Eye (tissue), 1 donor: ENCODE measurements at regions not wholly inside any gene's neighbourhood (a gene's known extent, or its start where the extent isn't known, plus 50 kb on each side); places are given as distances from the start of the nearest gene placed in this dataset.
"Not testable (repeated sequence)": the region's sequence is repeated elsewhere in the genome, so short reads cannot be mapped to it uniquely, and the experiment has no call there.

Experiments
- DNase-seq: peaks from one replicate; pipeline ENCODE4 v3.0.0-alpha.2; 2015

DNA sequence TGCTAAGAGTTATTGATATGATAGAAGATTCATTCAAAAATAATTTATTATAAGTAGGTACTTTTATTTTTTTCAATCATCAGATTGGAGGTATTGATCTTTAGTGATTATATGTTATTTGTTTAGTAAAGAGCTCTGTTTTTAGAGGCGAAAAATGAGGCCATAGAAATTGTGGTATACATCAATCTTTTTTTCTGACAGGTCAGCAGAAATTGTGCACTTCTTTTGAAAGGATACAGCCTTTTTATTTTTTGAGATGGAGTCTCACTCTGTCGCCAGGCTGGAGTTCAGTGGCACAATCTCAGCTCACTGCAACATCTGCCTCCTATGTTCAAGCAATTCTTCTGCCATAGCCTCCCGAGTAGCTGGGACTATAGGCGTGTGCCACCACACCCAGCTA lies 292.1 kb downstream of the BAMBI start:
- no peak for DNase-seq

DNA sequence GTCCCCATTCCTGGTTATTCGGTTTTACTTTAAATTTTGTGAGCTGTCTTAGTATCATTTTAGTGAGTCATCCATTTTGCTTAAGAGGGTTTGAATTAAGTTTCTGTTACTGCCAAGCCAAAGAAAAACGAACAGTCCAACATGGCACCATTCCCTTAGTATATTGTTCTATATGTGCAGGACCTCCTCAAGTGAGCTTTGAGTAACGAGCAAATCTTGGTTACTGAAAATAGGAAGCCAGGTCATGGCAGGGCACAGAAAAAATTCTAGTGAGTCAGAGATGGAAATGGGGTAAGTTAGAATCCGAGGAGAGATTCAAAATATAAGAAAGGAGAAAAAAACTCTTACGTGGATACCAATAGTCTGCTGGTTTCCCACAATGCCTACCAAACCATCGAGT lies 292.9 kb downstream of the BAMBI start:
- no peak for DNase-seq

DNA sequence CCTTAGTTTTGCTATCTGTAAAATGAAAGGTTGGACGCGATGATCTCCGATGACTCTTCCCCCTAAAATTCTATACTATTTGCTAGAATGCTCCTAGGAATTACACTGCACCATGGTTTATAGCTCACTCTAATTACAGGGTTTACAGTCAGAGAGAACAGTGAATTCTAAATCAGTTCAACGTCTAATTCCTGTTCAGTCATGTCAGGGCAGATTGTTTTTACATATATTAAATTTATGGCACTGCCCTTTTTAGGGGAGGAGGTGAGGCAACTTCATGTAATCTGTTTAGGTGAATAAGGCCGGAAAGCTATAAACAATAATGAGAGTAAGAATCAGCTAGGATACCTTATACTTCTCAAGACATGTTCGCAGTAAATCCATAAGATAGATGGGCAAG lies 293.9 kb downstream of the BAMBI start:
- no peak for DNase-seq

DNA sequence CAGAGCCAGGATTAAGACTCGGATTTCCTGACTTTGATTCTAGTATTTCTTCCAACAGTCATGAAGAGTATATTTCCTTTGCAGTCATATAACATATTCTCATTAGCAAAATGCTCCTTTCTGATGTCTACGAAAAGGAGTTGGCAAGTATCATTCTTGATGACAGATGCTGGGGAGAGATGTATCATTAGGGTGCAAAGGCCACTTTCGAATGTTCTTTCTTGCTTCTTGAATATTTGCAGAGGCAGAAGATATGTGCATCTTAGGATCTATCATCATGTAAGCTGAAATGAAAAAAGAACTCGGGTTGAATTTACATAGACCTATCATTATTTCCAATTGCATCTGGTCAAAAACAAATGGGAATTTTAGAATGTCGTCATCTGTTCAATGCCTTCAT lies 294.4 kb downstream of the BAMBI start:
- DNase-seq, result no peak

DNA sequence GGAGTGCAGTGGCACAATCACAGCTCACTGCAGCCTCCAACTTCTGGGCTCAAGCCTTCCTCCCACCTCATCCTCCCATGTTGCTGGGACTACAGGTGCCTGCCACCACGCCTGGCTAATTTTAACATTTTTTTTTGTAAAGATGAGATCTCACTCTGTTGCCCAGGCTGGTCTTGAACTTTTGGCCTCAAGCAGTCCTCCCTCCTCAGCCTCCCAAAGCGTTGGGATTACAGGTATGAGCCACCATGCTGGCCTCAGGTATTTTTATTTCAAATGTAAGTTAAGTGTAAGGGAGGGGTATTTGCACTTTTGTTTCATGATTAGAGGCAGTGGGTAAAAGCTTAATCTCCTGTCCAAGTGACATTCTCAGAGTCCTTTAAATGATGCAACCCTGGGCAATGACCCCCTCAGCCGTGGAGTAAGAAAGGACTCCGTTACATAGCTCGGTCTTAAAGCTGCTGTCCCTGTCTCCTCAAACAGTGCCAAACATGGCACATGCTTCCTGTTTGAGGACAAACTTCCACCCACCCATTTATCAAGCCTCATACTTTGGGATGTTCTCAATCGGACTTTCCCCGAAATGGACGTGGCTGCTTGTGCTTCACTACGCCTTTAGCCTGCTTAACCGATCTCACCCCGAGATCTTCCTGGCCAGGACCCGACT lies 296.1 kb downstream of the BAMBI start:
- no peak for DNase-seq

DNA sequence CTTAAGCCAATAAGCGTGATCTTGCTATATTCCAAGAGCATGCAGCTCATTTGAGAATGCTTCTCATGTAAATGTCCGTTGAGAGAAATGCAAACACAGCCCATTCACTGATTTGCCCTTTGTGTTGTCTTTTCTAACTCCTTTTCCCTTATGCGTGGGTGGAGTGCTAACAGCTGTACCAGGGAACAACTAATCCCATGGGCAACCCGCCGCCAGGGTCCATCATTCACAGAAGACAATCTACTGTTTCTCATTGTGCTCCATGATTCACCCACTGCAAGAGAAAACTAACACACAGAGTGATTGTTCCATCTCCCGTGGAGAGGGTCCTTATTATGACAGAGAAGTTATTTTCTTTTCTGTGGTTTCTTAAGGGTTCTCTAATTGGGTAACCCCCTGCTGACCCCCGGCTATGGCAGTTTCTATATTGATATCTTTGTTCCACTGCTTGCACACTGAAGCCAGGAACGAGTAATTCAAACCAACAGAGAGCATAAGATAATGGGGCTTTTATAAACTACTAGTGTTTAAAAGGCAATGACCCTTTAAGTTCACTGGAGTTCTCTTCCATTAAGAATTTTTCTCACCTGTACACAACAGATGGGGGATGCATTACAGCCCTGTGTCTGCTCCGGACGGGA lies 298.7 kb downstream of the BAMBI start:
- peak; percentile 92 for DNase-seq

DNA sequence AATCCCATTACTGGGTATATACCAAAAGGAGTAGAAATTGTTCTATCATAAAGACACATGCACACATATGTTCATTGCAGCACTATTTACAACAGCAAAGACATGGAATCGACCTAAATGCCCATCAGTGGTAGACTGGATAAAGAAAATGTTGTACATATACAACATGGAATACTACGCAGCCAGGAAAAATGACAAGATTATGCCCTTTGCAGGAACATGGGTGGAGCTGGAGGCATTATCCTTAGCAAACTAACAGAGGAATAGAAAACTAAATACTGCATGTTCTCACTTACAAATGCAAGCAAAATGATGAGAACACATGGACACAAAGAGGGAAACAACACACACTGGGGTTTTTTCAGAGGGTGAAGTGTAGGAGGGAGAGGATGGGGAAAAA lies 300.2 kb downstream of the BAMBI start:
- DNase-seq, result no peak

DNA sequence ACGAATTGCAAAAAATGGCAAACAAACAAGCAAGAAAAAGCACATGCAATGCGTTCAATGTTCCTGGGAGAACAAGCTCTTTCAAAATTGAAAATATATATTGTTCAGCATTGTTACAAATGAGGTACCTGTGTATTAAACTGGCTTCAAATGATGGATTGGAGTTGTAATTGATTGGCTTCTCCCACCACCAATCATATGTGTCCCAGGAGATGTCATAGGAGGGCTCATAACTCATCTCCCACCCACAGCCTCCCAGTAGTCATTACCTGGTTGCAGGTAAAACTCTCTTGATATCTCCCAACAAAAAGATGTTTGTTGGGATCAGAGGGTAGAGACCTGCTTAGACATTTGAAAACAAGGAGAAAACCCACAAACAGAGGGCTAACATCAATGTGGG lies 302.9 kb downstream of the BAMBI start:
- DNase-seq, result no peak

DNA sequence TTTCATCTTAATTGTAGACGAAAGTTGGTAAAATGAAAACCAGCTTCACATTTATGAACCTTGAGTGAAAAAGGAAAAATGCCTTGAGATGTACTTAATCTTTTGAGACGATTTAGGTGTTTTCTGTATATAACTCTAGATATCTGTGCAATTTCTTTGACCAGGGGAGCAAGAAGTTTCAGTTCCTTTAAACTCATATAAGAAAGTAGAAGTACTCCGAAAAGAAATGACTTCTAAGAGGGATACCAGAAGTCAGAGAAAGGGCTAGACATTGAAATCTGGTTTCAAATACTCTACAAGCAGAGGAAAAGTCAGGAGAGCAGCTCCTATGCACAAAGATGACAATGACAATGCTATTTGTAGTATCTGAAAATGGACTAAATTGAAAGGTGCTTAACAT lies 303.7 kb downstream of the BAMBI start:
- no peak for DNase-seq

DNA sequence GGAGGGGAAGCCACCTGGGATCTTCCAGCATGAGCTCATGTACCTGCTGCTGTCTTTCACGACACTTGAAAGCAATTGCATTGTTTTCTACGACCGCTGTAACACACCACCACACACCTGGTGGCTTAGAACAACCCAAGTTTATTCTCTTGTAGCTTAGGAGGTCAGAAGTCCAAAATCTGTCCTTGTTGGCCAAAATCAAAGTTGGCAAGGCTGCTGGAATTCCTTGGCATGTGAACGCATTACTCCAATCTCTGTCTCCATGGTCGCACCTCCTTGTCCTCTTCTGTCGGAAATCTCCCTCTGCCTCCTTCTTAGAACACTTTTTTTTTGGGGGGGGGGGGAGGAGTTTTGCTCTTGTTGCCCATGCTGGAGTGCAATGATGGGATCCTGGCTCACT lies 305.7 kb downstream of the BAMBI start:
- no peak for DNase-seq

DNA sequence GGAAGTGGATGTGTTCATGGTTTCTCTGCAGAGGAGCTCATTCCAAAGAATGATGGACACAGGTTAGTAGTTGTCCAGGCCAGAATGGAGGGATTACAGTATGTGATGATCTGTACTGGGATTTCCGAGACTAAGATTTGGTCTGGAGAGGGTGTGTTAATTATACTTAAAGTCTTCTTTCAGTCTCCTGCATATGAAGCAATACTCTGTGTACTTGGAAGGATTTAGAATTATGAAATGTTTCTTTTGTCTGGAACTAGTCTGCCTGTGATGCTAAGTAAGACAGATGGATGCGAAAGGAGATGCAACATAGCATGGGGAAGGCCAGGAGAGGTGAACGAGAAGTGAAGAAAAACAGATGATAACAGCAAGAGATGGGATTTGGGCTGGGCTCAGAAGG lies 305.1 kb upstream of the LYZL1 start:
- DNase-seq, result no peak

DNA sequence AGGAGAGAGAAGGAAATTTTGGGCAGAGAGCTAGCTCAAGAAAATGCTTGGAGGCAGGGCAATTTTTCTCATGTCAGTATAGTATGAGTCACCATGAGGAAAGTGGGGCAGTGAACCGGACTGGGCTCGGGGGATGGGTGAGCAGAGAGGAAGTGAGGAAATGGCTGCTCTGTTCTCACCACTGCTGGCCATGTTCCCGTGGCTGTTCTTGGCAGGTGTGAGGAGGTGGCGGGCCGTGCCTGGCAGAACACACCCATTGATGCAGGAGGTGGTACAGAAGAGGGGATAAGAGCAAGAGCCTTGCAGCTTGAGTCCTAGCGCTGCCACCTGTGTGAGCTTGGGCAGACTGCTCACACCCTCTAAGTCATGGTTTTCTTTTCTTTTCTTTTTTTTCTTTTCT lies 304.4 kb upstream of the LYZL1 start:
- DNase-seq, result peak; percentile 37

DNA sequence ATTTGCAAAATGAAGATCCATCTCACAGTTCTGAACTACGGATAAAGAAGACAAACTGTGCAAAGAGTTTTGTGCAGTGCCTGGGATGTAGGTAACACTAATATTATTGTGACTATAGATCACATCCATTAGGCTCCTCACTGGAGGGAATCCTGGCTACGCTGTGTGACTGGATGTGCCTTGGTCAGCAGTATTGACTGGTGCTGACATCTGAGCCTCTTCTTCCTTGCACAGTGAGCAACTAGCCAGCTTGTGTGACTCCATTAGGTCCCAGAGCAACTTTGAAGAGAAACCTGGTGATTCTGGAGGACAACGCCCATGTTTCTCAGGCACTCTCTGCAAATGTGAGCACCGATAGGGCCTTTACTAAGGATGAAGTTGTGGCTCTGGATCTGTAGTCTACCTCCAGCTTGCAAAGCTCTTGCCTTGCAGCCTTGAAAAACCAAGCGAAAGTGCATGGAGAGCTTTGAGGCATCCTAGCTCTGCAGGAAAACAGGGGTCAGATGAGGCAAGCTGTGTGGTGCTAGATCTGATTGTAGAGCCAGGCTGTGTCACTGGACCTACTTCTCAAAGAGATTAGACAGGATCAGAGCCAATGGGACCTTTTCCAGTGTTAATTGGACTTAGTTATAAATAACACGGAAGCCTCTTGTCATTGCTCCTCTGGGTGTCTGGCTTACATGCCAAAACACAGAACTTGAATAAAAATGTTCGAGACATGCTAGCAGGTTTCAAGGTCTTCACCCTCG lies 303.6 kb upstream of the LYZL1 start:
- no peak for DNase-seq

DNA sequence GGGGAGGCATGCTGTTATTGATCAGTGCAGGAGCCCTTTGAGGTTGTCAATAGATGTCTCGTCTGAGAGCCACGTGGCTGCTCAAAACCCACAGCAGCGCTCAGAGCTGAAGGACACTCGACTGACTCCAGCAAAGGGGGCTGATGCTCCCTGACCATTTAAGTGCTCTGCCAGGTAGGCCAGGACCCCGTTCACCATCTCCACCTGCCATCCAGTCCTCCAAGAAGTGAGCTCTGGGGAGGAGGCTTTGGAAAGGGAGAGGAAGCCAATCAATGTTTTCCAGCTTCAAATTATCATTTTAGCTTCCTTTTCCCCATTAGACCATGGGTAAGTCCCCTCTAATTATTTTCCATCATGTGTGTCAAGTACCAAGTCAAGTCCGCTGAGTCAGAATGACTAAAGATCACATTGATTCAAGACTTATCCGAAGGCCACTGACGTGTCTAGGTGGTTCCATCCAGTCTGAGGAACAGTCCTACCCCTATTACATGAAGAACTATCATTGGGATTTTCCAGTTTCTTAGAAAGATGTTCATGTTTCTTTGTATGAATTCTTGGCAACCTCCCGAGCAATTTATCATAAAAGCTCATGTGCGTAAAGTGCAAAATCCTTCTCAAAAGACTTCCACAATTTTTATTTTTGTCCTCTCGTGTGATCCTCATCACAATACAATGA lies 302.6 kb upstream of the LYZL1 start:
- no peak for DNase-seq

DNA sequence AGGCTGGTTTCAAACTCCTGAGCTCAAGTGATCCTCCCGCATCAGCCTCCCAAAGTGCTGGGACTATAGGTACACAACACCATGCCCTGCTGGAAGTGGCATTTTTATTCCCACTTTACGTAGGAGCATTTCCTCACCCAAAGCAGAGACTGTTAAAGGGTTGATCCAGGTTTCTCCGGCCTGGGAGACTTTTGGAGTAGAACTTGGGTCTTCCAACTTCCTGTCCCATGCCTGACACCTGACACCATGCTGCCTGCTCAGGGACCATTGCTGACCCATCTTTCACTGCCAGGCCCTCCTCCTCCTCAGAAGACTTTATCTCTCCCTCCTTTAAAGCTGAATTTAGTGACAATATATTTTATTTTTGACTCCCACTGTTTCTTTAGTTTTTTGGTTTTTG lies 302.0 kb upstream of the LYZL1 start:
- no peak for DNase-seq

DNA sequence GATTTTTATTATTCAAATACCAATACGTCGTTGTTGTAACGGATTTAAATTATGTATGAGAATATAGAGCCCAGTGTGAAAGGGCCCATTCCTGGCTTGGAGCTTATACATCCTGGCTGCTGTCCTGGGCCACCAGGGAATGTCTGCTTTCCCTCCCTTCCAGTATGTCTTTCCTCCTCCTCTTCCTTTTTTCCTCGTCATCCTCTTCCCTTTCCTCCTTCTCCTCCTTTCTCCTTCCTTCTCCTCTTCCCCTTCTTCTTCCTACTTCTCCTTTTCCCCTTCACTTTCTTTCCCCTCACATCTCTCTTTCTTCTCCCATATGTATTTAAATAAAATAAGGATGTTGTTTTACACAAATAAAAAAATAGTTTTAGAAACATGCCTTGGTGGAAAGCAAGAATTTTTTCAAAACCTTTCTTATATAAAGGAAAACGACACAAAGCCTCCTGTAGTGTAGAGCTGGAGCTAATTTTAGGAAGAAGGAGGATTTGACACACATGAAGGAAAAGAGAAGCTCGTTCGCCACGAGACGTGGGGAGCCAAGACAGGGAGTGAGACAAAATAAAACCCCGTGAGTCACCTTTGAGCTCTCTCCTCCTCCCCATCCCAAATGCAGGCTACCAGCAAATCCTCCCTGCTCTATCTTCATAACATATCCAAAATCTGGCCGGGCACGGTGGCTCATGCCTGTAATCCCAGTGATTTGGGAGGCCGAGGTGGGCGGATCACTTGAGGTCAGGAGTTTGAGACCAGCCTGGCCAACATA lies 301.1 kb upstream of the LYZL1 start:
- DNase-seq, result no peak

DNA sequence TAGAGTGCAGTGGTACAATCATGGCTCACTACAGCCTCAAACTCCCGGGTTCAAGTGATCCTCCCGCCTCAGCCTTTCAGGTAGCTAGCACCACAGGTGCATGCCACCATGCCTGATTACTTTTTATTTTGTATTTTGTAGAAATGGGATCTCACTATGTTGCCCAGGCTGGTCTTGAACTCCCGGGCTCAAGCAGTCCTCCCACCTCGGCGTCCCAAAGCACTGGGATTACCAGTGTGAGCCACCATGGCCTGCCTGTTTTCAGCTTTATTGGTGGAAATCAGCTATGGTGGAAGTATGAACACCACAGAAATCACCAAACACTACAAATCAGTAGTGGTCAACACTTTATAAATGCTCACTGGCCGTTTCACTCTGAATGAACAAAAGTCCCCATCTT lies 299.9 kb upstream of the LYZL1 start:
- DNase-seq, result no peak

DNA sequence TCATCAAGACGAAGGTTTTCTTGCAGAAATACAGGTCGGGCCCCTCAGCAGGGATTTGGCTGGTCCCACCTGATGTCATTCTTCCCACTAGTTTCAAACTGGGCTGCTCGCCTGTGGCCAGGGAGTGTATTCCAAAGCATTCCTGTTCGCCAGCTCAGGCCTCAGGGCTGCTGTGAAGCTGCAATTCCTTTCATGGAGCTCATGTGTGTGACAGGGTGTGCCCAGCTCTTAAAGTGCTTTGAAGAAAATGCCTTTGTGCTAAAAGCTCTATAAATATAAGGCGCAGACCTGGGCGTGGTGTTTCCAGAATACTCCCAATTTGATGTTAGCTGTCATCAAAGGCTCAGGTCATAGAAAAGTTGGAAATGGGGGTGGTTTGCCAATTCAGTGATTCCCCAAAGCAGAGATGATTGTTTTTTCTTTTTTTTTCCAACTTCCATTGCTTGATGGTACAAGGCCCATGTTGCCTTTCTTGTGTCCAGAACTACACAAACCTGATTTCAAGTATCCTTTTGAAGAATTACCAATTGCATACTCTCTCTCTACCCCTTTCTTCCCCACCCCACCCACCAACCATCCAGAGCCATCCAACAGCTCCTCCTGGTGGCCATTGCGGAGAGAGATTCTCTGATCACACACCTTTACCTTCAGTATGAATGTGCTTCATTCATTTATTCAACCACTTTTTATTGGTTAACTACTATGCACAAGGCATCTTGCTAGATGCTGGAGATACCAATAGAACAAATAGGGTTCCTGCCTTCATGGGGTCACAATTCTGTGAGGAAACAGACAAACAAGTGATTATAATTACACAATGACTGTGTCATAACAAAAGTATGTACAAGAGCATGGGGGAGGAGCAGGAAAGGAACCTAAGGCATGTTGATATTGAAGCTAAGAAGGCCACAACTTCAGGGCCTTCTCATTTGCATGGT lies 297.3 kb upstream of the LYZL1 start:
- DNase-seq, result peak; percentile 60

DNA sequence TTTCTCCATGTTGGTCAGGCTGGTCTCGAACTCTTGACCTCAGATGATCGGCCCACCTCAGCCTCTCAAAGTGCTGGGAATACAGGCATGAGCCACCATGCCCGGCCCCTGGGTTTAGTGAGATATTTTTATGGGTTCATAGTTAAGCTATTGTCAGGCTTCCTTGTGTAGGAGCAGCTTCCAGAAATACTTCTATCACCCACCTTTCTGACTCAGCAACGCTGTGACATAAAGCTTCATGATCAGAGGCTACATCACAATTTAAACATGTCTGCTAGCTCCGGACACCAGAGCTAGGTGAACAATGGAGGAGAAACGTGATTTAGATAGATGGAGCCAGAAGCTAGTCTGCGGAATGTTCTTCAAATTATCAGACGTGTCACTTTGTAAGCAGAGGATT lies 295.8 kb upstream of the LYZL1 start:
- no peak for DNase-seq

DNA sequence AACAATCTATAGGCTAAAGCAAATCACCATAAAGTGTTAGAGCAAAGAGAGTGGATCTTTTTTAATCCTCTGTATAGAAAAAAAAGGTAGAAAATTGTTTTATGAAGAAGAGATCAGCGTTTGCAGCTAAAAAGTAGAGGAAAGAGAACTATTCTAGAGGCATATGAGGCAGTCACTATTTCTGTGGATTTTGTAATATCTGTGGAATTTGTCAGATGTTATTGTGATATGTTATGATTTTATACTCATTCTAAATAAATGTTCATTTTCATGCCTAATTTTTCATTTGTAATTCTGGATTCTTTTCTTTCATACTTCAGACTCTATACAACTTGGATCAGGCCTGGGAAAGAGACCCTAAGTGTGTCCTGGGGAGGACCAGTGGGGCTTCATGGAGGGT lies 295.0 kb upstream of the LYZL1 start:
- DNase-seq, result no peak

DNA sequence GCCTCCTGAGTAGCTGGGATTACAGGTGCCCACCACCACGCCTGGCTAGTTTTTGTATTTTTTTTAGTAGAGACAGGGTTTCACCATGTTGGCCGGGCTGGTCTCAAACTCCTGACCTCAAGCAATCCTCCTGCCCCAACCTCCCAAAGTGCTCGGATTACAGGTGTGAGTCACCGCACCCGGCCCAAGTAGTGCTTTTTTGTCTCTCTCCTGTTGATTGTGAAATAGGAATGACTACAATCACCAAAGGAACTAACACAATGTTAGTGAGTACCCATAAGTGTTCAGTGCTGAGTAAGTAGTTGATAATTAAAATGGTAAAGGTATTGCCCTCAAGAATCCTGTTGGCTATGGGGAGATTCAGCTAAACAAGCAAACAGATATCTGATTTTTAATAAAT lies 294.1 kb upstream of the LYZL1 start:
- DNase-seq, result not testable (repeated sequence)

DNA sequence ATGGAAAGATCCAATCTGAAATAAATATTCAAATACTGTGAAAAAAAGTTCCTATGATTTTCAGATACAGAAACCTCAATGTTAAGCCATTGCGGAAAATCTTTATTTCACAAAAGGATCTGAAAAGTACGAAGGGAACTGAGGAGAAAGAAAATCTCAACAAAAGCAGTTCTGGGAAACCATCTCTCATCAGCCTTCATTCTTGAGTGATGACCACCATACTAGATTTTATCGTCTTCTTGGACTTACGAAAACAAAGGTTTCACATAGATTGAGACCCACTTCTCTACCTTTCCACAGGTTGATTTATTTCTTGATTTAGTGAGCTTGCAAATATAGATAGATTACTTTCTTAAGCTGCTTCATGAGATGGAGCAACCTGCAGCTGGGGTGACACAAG lies 293.4 kb upstream of the LYZL1 start:
- DNase-seq, result no peak
